A549 (cell line): ENCODE measurements at regions not wholly inside any gene's neighbourhood (a gene's known extent, or its start where the extent isn't known, plus 50 kb on each side); places are given as distances from the start of the nearest gene placed in this dataset.

Source experiments
- BHLHE40 ChIP-seq: IDR thresholded peaks from 2 replicates; pipeline ENCODE4 v1.6.1; 2012; ENCODE audit warnings: low read depth, low read length, inconsistent platforms
- POLR2A ChIP-seq: IDR thresholded peaks from 2 replicates; pipeline ENCODE4 v1.6.1; 2012; ENCODE audit warnings: mild to moderate bottlenecking, low read length
- RFX5 ChIP-seq: fragments of 450-650 bp; IDR thresholded peaks from 2 replicates; pipeline ENCODE4 v1.7.1; 2014; ENCODE audit warnings: antibody characterized with exemption, mild to moderate bottlenecking, moderate library complexity
- TP53 ChIP-seq: fragments of 250-450 bp; sonication (Bioruptor Pico); IDR thresholded peaks from 2 replicates; pipeline ENCODE4 v1.5.0; 2021; ENCODE audit warnings: mild to moderate bottlenecking, moderate library complexity
- ZNF302 ChIP-seq: fragments of 250-450 bp; sonication (Bioruptor Pico); IDR thresholded peaks from 2 replicates; pipeline ENCODE4 v1.9.0; 2021; ENCODE audit warnings: inconsistent platforms, mild to moderate bottlenecking, moderate library complexity
- TF ChIP-seq, protein P1 (sequence below): fragments of >200 bp; sonication (Bioruptor Twin); formaldehyde crosslinking; IDR thresholded peaks from 3 replicates; pipeline ENCODE4 v1.5.1; 2016

DNA sequence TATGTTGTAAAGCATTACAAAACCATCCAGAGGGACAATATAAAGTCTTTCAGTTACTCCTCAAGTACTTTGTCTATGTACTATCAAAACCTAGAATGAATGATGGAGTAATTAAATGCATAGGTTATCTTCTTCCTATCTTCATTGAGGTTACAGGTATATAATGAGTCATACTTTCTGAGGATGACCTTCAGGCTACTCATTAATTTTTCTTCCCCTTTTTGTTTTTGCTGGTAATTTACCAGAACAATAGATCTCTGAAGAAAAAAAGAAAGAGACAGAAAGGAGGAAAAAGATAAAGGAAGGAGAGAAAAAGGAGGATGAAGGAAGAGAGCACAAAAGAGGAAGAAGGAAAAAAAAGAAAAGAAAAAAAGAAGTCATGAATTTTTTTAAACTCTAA lies 398.4 kb downstream of the TBC1D32 start:
- TF ChIP-seq, protein P1, sequence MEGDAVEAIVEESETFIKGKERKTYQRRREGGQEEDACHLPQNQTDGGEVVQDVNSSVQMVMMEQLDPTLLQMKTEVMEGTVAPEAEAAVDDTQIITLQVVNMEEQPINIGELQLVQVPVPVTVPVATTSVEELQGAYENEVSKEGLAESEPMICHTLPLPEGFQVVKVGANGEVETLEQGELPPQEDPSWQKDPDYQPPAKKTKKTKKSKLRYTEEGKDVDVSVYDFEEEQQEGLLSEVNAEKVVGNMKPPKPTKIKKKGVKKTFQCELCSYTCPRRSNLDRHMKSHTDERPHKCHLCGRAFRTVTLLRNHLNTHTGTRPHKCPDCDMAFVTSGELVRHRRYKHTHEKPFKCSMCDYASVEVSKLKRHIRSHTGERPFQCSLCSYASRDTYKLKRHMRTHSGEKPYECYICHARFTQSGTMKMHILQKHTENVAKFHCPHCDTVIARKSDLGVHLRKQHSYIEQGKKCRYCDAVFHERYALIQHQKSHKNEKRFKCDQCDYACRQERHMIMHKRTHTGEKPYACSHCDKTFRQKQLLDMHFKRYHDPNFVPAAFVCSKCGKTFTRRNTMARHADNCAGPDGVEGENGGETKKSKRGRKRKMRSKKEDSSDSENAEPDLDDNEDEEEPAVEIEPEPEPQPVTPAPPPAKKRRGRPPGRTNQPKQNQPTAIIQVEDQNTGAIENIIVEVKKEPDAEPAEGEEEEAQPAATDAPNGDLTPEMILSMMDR, result no peak
- TF ChIP-seq TP53 (CRISPR knock-in tag) (no peak), BHLHE40 (no peak), RFX5 (no peak), ZNF302 (CRISPR knock-in tag) (no peak), POLR2A (no peak)
